GM21529 (cell line): ENCODE measurements at regions not wholly inside any gene's neighbourhood (a gene's known extent, or its start where the extent isn't known, plus 50 kb on each side); places are given as distances from the start of the nearest gene placed in this dataset.
A peak's percentile ranks its signal among the peaks of the same experiment; 100 is the strongest.
"Not testable (repeated sequence)": the region's sequence is repeated elsewhere in the genome, so short reads cannot be mapped to it uniquely, and the experiment has no call there.

Experiments used
- ATAC-seq: cut with Tn5 transposase; IDR thresholded peaks from one replicate; pipeline ENCODE4 v1.9.1; 2021; ENCODE audit not compliant: unreplicated experiment

DNA sequence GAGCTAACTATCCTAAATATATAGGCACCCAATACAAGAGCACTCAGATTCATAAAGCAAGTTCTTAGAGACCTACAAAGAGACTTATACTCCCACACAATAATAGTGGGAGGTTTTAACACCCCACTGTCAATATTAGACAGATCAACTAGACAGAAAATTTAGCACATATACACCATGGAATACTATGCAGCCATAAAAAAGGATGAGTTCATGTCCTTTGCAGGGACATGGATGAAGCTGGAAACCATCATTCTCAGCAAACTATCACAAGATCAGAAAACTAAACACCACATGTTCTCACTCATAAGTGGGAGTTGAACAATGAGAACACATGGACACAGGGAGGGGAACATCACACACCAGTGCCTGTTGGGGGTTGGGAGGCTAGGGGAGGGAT is 358.9 kb upstream of the KCND2 start:
- ATAC-seq = not testable (repeated sequence)

DNA sequence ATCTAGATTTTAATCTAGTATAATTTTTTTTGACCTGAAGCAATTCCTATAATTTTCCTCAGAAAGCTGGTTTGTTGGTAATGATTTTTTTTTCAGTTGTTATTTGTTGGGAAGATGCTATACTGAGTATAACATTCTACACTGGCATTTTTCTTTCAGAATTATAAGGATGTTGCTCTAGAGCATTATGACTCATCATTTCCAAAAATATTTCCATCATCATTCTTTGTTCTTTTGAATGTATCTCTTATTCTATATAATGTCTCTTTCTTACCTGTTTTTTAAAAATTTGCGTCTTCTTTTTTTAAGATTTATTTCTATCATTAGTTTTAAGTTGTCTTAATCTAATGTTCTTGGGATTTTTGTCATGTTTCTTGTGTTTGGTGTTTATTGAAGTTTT is 356.5 kb upstream of the KCND2 start:
- no peak for ATAC-seq

DNA sequence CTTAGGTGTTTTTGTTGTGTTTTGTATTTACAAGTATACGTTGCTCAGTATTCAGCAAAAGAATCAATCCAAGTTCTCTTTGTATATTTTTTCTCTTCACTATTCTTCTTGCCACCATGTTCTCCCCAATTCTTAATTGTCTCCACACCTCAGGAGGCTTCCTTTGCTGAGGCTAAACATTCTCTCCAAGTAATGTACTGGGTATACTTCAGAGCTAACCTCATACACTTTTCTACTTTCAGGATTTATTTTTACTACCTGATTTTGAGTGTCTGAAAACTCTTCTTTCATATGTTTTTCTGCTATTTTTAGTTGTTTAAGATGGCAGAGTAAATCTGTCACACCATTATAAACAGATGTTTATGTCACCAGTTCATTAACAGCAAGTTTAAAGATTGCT is 354.8 kb upstream of the KCND2 start:
- ATAC-seq = no peak

DNA sequence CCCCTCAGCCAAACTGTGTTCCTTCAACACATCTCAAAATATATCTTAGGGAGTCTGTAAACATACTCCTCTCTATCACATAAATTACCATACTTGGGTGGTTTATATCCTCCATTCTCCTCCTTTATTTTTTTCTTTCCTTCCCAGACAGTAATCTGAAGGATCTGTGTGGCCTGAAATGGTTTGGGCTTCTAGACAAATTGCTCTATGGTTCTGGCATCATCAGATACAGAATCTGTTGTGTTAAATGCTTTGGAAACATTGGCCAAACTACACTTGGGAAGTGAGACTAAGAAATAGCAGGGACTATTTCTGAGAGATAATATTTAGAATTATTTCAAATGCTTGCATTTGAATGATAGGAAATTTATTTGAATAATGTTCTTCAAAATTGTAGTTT is 353.0 kb upstream of the KCND2 start:
- ATAC-seq = no peak

DNA sequence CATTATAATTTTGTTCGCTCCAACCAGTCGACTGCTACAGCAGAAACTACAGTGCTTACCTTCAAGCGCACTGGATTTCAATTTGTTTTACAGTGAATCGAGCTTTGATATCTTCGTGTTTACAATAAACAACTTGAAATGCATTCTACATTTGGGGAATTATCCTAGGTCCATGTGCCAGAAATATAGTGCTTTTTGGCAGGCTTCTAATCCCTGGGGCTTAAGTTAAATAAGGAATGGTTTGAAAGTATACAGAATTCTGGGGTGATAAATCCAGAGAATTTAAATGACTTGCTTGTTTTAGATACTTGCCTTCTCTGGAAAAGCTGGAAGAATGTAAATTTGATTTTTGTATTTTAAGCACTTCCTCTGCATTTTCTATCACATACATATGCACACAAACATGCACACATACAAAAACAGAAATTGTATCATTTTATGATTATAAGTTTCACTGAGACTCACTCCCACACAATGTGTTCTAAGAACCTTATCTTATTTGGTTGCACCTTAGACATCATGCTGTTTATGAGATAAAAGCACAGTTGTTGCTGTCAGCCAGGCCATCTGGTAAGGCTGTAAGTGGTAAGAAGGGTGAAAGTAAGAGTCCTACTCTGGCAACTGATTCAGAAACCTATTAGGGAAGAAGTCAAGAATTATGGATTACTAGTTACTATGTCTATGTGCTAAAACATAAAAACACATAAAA is 347.2 kb upstream of the KCND2 start:
- ATAC-seq = no peak

DNA sequence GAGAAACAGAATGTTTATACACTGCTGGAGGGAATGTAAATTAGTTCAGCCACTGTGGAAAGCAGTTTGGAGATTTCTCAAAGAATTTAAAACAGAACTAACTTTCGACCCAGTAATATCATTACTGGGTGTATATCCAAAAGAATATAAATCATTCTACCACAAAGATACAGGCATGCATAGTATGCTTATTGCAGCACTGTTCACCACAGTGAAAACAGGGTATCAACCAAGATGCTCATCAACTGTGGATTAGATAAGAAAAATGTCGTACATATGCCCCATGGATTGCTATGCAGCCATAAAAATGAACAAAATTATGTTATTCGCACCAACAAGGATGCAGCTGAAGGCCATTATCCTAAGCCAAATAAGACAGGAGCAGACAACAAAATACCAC is 343.1 kb upstream of the KCND2 start:
- ATAC-seq = no peak

DNA sequence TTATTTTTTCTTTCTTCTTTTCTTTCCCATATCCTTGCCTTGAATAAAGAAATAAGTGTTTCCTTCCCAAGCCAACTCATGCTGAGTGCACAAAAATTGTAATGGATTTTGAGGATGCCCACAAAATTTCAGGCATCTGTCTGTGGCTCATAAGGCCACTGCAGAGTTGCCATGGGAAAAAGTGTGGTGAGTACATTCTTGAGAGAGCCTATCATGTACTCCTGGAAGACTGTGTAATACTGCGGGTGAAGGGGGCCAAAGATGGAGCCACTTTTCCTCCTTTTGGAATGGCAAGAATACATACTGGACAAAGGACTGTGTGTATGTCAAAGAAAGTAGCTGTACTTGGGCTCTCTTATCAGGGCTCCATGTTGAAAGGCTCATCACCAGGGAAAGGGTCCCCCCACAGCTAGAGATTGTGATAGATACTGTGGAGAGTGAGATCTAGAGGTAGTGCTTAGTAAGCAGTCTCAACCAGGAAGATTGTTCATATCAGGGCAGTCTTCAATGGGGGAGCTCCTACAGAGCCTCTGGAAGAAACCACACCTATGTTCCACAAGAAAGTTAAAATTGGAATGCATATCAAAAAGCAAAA is 341.6 kb upstream of the KCND2 start:
- ATAC-seq = no peak

DNA sequence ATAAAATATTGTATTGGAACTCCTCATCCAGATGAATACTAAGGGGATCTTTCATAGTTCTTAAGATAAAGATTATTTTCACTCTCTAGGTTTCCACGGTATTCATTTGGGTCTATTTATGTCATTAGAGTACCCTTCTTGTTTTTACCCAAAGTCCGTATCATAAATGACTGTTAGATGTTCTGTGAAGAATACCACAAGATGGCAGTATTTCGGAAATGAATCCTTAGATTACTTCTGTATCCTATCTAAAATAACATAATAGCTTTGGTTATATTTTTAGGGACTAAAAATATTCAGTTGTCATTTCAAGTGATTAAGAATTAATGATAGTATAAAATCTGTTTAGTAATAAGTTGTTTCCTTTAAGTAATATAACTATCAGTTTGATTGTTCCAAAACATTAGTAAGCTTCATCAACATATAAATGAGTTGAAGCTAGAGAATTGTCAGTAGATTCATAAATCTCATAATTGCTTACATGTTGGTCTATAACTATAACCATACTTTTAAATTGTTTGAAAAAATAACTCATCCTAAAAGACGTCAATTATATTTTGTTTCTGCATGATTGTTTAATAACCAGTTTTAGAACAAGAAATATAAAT is 337.5 kb upstream of the KCND2 start:
- peak; percentile 71 for ATAC-seq

DNA sequence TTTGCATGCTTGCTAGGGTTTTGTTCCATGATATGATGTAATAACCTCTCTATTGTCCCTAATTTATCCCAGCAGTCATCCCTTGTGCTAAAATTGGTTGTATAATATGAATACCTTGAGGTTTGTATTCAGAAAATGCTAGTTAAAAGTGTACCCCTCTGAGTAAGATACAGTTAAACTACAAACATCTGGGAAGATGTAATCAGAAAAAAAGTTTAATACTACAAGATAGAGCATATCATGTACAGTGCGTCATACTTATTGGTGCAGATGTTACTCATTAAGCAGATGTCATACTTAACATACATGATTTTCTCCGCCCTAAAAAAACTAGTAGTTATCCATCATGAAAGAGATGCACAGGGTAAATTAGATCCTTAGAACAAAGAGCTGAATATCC is 336.1 kb upstream of the KCND2 start:
- ATAC-seq = no peak

DNA sequence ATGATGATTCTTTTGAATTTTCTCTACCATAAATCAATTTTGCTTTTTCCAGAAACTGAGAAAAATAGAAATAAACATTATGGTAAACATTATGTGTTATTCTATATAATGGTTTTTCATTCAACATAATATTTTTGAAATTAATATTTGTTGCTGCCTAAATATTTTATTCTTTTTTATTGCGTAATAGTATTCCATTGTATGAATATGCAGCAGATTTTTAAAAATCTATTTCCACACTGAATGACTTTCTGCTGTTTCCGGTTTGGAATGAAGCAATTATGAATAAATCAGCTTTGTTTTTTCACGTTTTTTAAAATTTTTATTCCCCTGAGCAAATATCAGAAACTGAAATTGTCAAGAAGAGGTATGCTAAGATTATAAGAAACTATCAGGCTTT is 335.2 kb upstream of the KCND2 start:
- no peak for ATAC-seq

DNA sequence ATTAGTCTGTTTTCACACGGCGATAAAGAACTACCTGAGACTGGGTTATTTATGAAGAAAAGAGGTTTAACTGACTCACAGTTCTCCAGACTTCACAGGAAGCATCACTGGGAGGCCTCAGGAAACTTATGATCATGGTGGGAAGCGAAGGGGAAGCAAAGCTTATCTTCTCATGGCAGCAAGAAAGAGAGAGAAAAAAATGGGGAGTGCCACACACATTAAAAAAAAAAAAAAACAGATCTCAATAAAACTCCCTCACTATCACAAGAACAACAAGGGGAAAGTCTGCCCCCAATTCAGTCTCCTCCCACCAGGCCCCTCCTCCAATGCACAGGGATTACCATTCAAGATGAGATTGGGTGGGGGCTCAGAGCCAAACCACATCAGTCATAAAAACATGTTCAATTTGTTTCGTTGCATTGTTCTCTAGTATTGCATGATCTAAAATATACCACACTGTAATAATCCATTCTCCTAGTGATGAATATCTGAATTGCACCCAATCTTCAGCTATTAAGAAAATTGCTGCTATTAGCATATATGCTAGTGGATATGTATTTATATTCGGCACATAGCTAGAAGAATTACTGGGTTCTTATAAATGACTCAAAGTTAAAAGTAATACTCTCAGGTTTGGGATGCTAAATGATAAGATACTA is 328.9 kb upstream of the KCND2 start:
- ATAC-seq = no peak

DNA sequence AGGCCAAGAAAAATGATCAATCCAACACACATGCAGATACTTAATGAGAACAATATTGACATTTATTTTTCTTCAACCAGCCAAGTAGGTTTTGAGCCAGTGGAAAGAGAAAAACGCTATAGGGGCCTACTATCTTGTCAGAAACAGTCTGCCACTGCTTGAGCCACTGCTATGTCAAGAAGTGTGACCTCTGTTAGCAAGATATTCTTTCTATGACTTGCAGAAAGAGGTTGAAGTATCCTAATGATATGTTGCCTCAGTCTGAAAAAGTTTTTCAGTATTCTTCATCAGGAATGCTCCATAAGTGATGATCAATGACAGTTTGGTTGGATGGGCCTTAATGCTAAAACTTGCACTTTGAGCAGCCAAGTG is 328.4 kb upstream of the KCND2 start:
- no peak for ATAC-seq

DNA sequence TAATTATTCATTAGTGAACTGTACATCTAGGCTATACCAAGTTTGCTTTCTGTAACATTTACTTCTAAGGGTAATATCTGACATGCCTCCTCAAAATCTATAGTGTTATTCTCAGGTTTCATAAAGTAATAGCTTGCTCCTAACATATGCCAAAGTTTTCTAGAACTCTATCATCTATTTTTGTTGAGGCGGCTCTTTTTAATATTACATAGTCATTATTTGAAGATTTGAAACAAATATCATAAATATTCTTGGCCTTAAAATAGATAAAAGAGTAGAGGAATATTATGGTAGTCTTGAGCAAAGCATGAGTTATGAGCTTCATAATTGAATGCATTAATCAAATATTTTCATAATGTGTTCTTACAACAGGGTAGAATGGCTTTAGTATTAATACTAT is 327.2 kb upstream of the KCND2 start:
- ATAC-seq = no peak

DNA sequence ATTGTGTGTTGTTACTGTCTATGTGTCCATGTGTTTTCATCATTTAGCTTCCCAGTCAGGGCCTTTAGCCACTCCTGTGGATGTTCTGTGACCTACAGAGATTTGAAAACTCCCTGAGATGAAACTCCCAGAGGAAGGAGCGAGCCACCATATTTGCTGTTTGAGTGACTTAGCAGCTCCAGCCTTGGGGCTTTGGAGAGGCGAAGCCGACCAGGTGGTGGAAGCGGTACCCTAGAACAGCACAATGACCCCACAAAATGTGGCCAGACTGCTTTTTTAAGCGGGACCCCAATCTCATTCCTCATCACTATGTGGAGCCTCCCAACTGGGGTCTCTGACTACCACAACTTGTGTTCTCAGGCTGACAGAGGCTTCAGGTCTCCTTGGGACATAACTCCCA is 323.9 kb upstream of the KCND2 start:
- no peak for ATAC-seq

DNA sequence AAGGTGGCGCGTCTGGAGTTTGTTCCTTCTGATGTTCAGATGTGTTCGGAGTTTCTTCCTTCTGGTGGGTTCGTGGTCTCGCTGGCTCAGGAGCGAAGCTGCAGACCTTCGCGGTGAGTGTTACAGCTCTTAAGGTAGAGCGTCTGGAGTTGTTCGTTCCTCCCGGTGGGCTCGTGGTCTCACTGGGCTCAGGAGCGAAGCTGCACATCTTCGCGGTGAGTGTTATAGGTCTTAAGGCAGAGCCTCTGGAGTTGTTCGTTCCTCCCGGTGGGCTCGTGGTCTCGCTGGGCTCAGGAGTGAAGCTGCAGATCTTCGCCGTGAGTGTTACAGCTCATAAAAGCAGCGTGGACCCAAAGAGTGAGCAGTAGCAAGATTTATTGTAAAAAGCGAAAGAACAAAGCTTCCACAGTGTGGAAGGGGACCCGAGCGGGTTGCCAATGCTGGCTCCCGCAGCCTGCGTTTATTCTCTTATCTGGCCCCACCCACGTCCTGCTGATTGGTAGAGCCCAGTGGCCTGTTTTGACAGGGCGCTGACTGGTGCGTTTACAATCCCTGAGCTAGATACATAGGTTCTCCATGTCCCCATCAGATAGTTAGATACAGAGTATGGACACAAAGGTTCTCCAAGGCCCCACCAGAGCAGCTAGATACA is 322.5 kb upstream of the KCND2 start:
- not testable (repeated sequence) for ATAC-seq

DNA sequence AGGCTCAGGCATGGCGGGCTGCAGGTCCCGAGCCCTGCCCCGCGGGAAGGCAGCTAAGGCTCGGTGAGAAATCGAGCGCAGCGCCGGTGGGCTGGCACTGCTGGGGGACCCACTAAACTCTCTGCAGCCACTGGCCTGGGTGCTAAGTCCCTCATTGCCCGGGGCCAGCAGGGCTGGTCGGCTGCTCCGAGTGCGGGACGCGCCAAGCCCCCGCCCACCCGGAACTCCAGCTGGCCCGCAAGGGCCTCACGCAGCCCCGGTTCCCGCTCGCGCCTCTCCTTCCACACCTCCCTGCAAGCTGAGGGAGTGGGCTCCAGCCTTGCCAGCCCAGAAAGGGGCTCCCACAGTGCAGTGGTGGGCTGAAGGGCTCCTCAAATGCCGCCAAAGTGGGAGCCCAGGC is 321.4 kb upstream of the KCND2 start:
- not testable (repeated sequence) for ATAC-seq

DNA sequence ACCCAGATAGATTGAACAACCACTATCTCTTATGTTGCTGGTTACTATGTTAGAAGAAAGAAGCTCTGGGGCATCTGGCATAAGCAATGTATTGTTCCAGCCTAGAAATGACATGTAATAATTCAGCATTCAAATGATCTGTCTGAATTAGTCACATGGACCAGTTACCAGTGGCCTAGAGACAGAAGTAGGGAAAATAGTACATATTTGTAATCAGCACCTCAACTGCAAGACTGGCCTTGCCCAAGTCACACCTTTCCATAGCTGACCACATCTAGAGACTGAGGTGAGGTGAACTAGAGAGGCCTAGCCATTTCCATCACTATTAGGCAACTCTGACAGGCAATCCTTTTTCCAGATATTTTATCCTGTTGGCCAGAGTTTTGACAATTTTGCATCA is 315.6 kb upstream of the KCND2 start:
- ATAC-seq = no peak

DNA sequence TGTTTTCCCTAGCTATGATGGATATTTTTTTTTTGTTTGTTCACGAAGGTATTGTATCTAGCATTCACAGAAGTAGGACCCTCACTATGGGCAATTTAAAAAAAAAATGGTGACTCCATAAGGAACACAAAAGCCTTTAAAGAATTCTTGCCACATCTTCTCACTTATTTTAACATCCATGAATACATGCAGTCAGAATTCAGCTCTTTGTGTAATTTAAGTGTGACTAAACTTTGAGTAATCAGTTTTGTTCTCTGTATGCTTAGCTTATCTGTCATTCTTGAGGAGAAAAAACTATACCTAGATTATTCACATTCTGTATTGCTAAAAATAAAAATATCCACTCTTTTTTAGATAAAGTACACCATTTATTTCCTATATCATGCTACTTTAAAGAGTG is 313.2 kb upstream of the KCND2 start:
- no peak for ATAC-seq

DNA sequence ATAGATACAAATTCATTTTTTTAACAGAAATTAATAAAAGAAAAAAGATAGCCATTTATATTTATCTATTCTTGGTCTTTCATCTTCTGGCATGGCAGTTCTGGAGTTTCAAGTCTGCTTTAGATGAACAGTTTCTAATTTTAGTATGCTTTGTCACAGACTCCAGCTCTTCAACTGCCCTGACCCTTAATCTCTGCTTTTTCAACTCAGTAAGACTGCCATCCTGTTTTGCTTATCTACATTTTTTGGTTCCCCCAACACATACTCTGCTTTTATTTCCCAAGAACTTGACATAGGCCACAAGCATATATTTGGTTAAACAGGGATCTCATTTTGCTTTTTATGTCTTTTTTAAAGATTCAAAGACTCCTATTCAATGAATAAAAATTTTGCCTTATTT is 309.3 kb upstream of the KCND2 start:
- ATAC-seq = no peak

DNA sequence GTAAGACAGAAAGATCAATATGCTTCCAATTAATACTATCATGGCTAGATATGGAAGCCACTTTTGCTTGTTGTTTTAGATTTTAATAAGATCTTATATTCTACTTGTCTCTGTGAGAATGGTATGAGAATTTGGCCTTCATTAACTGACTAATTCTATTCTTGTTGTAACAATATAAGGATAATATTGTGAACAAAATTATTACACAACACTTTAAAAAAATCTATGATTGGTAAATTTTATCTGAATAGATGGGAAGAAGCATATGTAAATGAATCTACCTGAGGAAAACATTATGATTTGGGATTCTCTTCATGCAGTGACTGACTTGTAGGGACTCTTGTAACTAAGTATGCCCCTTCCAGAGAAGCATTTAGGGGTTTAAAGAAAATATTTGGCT is 308.9 kb upstream of the KCND2 start:
- no peak for ATAC-seq

DNA sequence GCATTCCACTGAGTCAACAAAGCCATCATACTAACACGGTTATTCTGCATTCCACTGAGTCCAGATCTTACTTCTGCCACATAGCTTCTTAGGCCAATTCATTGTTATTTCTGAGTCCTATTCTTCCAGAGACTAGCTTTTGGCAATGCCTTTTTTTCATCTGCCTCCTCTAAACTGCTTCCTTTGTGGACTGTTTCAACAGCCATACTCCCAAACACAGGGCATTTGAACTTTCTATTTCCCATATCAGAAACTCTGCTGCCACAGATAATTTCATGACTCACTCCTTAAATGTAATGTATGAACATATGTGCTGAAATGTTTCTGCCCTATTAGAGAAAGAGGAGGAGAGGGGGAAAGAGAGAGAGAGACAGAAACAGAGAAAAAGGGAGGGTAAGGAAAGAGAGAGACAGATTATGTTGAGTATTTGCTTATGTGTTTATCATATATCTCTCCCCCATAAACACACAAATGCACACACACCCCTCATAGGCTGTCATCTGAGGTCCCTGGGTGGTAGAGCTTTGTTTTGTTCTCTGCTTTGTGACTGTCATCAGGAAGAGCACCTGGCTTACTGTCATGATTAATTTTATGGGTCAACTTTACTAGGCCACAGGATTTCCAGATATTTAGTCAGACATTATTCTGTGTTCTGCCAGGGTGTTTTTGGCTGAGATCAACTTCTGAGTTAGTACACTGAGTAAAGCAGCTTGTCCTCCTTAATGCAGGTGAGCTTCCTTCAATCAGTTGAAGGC is 308.0 kb upstream of the KCND2 start:
- ATAC-seq = no peak
